ENCODE measurements at regions not wholly inside any gene's neighbourhood (a gene's known extent, or its start where the extent isn't known, plus 50 kb on each side); places are given as distances from the start of the nearest gene placed in this dataset.

GRCh38 chrX:117094149-117094548, 631.4 kb upstream of the CT83 start:
- peaks cover 45% of the 10 kb centered on the region for H3K9me3 ChIP-seq (ENCODE audit: insufficient read depth, low read length)

GRCh38 chrX:117093319-117093718, 630.5 kb upstream of the CT83 start:
- H3K27me3 ChIP-seq (ENCODE audit: insufficient read depth, insufficient read length) = no peaks in the 10 kb centered on the region
- TF ChIP-seq SUZ12 (IDR thresholded peaks at IDR 0.05; ENCODE audit: extremely low read depth, insufficient read depth, insufficient read length) (no peak), YY1 (IDR thresholded peaks at IDR 0.05; ENCODE audit: insufficient read depth, insufficient read length) (no peak), ZNF274 (IDR thresholded peaks at IDR 0.05; ENCODE audit: low read depth, low read length) (no peak)
- H3K4me3 ChIP-seq (ENCODE audit: insufficient read length, low read depth) = no peak overlapping the region
- no peak overlapping the region for H3K9ac ChIP-seq (ENCODE audit: insufficient read length, low read depth)
- DNase-seq (ENCODE audit: low read depth, low spot score) = no peak
- H3K4me1 ChIP-seq (ENCODE audit: insufficient read depth, insufficient read length) = no peaks in the 10 kb centered on the region
- peaks cover 45% of the 10 kb centered on the region for H3K9me3 ChIP-seq (ENCODE audit: insufficient read depth, low read length)
- no peaks in the 10 kb centered on the region for H3K36me3 ChIP-seq (ENCODE audit: insufficient read depth, insufficient read length, low read length)

More at GRCh38 chrX:117094149-117094548, 631.4 kb upstream of the CT83 start:
- H3K36me3 ChIP-seq (ENCODE audit: insufficient read depth, insufficient read length, low read length) = no peaks in the 10 kb centered on the region
- H3K4me1 ChIP-seq (ENCODE audit: insufficient read depth, insufficient read length) = no peaks in the 10 kb centered on the region
- no peak overlapping the region for H3K9ac ChIP-seq (ENCODE audit: insufficient read length, low read depth)
- no peaks in the 10 kb centered on the region for H3K27me3 ChIP-seq (ENCODE audit: insufficient read depth, insufficient read length)
- no peak for DNase-seq (ENCODE audit: low read depth, low spot score)
- TF ChIP-seq SUZ12 (IDR thresholded peaks at IDR 0.05; ENCODE audit: extremely low read depth, insufficient read depth, insufficient read length) = no peak
- no peak for TF ChIP-seq YY1 (IDR thresholded peaks at IDR 0.05; ENCODE audit: insufficient read depth, insufficient read length)
- no peak for TF ChIP-seq ZNF274 (IDR thresholded peaks at IDR 0.05; ENCODE audit: low read depth, low read length)
- H3K4me3 ChIP-seq (ENCODE audit: insufficient read length, low read depth) = no peak overlapping the region

- H3K9ac ChIP-seq (ENCODE audit: insufficient read length, low read depth) = no peak overlapping the region
- no peaks in the 10 kb centered on the region for H3K27me3 ChIP-seq (ENCODE audit: insufficient read depth, insufficient read length)
- peaks cover 45% of the 10 kb centered on the region for H3K9me3 ChIP-seq (ENCODE audit: insufficient read depth, low read length)
- no peak for DNase-seq (ENCODE audit: low read depth, low spot score)
- H3K4me3 ChIP-seq (ENCODE audit: insufficient read length, low read depth) = no peak overlapping the region
- TF ChIP-seq ZNF274 (IDR thresholded peaks at IDR 0.05; ENCODE audit: low read depth, low read length) = no peak
- no peak for TF ChIP-seq YY1 (IDR thresholded peaks at IDR 0.05; ENCODE audit: insufficient read depth, insufficient read length)
- no peaks in the 10 kb centered on the region for H3K4me1 ChIP-seq (ENCODE audit: insufficient read depth, insufficient read length)
- H3K36me3 ChIP-seq (ENCODE audit: insufficient read depth, insufficient read length, low read length) = no peaks in the 10 kb centered on the region
Observed at GRCh38 chrX:117092641-117093040, 629.9 kb upstream of the CT83 start.

- H3K4me1 ChIP-seq (ENCODE audit: insufficient read depth, insufficient read length) = no peaks in the 10 kb centered on the region
- DNase-seq (ENCODE audit: low read depth, low spot score) = no peak
- TF ChIP-seq ZNF274 (IDR thresholded peaks at IDR 0.05; ENCODE audit: low read depth, low read length) = no peak
- TF ChIP-seq SUZ12 (IDR thresholded peaks at IDR 0.05; ENCODE audit: extremely low read depth, insufficient read depth, insufficient read length) = no peak
- no peak for TF ChIP-seq YY1 (IDR thresholded peaks at IDR 0.05; ENCODE audit: insufficient read depth, insufficient read length)
Observed at GRCh38 chrX:117063224-117063623, 600.4 kb upstream of the CT83 start.

GRCh38 chrX:117059848-117060247, 597.1 kb upstream of the CT83 start:
- TF ChIP-seq SUZ12 (IDR thresholded peaks at IDR 0.05; ENCODE audit: extremely low read depth, insufficient read depth, insufficient read length) (no peak), YY1 (IDR thresholded peaks at IDR 0.05; ENCODE audit: insufficient read depth, insufficient read length) (no peak), ZNF274 (IDR thresholded peaks at IDR 0.05; ENCODE audit: low read depth, low read length) (no peak)
- Histone ChIP-seq H3K9me3 (ENCODE audit: insufficient read depth, low read length) (no peaks in the 10 kb centered on the region), H3K9ac (ENCODE audit: insufficient read length, low read depth) (no peak overlapping the region), H3K27me3 (ENCODE audit: insufficient read depth, insufficient read length) (no peaks in the 10 kb centered on the region), H3K36me3 (ENCODE audit: insufficient read depth, insufficient read length, low read length) (no peaks in the 10 kb centered on the region), H3K4me1 (ENCODE audit: insufficient read depth, insufficient read length) (no peaks in the 10 kb centered on the region), H3K4me3 (ENCODE audit: insufficient read length, low read depth) (no peak overlapping the region)
- no peak for DNase-seq (ENCODE audit: low read depth, low spot score)

More at GRCh38 chrX:117063224-117063623, 600.4 kb upstream of the CT83 start:
- Histone ChIP-seq H3K27me3 (ENCODE audit: insufficient read depth, insufficient read length) (no peaks in the 10 kb centered on the region), H3K9me3 (ENCODE audit: insufficient read depth, low read length) (no peaks in the 10 kb centered on the region), H3K9ac (ENCODE audit: insufficient read length, low read depth) (no peak overlapping the region), H3K4me3 (ENCODE audit: insufficient read length, low read depth) (no peak overlapping the region), H3K36me3 (ENCODE audit: insufficient read depth, insufficient read length, low read length) (no peaks in the 10 kb centered on the region)

GRCh38 chrX:117053260-117053659, 590.5 kb upstream of the CT83 start:
- peaks cover 9% of the 10 kb centered on the region; the same call in 1 of the 2 replicates for H3K9me3 ChIP-seq (ENCODE audit: insufficient read depth, low read length)
- TF ChIP-seq YY1 (IDR thresholded peaks at IDR 0.05; ENCODE audit: insufficient read depth, insufficient read length) (no peak), SUZ12 (IDR thresholded peaks at IDR 0.05; ENCODE audit: extremely low read depth, insufficient read depth, insufficient read length) (no peak), ZNF274 (IDR thresholded peaks at IDR 0.05; ENCODE audit: low read depth, low read length) (no peak)
- H3K27me3 ChIP-seq (ENCODE audit: insufficient read depth, insufficient read length) = no peaks in the 10 kb centered on the region
- no peaks in the 10 kb centered on the region for H3K4me1 ChIP-seq (ENCODE audit: insufficient read depth, insufficient read length)
- H3K4me3 ChIP-seq (ENCODE audit: insufficient read length, low read depth) = no peak overlapping the region
- H3K36me3 ChIP-seq (ENCODE audit: insufficient read depth, insufficient read length, low read length) = no peaks in the 10 kb centered on the region
- no peak for DNase-seq (ENCODE audit: low read depth, low spot score)
- no peak overlapping the region for H3K9ac ChIP-seq (ENCODE audit: insufficient read length, low read depth)

GRCh38 chrX:117038918-117039440, 576.2 kb upstream of the CT83 start:
- TF ChIP-seq ZNF274 (IDR thresholded peaks at IDR 0.05; ENCODE audit: low read depth, low read length) (no peak), SUZ12 (IDR thresholded peaks at IDR 0.05; ENCODE audit: extremely low read depth, insufficient read depth, insufficient read length) (no peak), YY1 (IDR thresholded peaks at IDR 0.05; ENCODE audit: insufficient read depth, insufficient read length) (no peak)
- no peak overlapping the region for H3K4me3 ChIP-seq (ENCODE audit: insufficient read length, low read depth)
- H3K9ac ChIP-seq (ENCODE audit: insufficient read length, low read depth) = no peak overlapping the region
- no peaks in the 10 kb centered on the region for H3K9me3 ChIP-seq (ENCODE audit: insufficient read depth, low read length)
- H3K4me1 ChIP-seq (ENCODE audit: insufficient read depth, insufficient read length) = no peaks in the 10 kb centered on the region
- H3K36me3 ChIP-seq (ENCODE audit: insufficient read depth, insufficient read length, low read length) = no peaks in the 10 kb centered on the region
- no peak for DNase-seq (ENCODE audit: low read depth, low spot score)
- H3K27me3 ChIP-seq (ENCODE audit: insufficient read depth, insufficient read length) = no peaks in the 10 kb centered on the region
